SKM-1 (cell line): ENCODE measurements at regions not wholly inside any gene's neighbourhood (a gene's known extent, or its start where the extent isn't known, plus 50 kb on each side); places are given as distances from the start of the nearest gene placed in this dataset.

ENCODE experiments used
- DNase-seq: peaks from one replicate; lab custom pipeline; 2025; ENCODE audit not compliant: unreplicated experiment; lab: John Stamatoyannopoulos, UW

GRCh38 chr11:116536416-116536815, 236.4 kb downstream of the BUD13 start:
- no peak for DNase-seq

- no peak for DNase-seq
Observed at GRCh38 chr11:116535994-116536393, 236.8 kb downstream of the BUD13 start.

DNA sequence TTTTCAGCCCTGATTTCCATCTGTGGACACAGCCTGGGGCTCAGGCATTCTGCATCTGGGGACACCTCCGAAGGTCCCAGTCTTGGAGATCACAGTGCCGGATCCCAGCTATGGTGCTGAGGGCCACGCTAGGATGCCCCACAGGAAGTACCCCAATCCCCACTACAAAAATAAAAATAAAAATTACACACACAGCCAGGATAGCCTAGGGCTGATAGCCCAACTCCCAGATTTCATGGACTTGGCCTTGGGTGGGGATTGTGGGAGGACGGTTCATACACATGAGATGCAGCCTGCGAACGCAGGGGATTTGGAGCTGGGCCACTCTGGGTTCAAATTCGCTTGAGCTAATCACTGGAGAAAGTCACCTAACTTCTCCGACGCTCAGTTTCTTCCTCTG, 237.7 kb downstream of the BUD13 start:
- DNase-seq = no peak

GRCh38 chr11:116534270-116534975, 238.4 kb downstream of the BUD13 start:
- no peak for DNase-seq

GRCh38 chr11:116533186-116533825, 239.5 kb downstream of the BUD13 start:
- DNase-seq = no peak

- DNase-seq = no peak
Observed at GRCh38 chr11:116532066-116532465, 240.7 kb downstream of the BUD13 start.

DNA sequence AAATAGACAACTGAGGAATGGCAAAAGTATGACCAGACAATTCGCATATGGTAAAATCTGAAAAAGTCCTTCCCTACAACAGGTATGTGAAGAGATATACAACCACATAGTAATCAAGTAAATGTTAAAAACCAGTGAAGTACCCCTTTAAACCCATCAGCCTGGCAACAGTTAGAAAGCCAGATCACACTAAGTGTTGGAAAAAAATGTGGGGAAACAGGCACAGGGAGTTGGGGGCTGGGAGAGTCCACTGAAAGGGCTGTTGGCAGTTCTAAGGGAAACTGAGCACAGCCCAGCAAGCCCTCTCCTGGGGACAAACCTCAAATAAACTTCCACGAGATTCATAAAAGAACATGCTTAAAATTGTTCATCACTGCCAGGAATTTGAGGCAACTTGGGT, 242.1 kb downstream of the BUD13 start:
- DNase-seq = no peak

- DNase-seq = no peak
Observed at GRCh38 chr11:116529271-116529670, 243.5 kb downstream of the BUD13 start.

DNA sequence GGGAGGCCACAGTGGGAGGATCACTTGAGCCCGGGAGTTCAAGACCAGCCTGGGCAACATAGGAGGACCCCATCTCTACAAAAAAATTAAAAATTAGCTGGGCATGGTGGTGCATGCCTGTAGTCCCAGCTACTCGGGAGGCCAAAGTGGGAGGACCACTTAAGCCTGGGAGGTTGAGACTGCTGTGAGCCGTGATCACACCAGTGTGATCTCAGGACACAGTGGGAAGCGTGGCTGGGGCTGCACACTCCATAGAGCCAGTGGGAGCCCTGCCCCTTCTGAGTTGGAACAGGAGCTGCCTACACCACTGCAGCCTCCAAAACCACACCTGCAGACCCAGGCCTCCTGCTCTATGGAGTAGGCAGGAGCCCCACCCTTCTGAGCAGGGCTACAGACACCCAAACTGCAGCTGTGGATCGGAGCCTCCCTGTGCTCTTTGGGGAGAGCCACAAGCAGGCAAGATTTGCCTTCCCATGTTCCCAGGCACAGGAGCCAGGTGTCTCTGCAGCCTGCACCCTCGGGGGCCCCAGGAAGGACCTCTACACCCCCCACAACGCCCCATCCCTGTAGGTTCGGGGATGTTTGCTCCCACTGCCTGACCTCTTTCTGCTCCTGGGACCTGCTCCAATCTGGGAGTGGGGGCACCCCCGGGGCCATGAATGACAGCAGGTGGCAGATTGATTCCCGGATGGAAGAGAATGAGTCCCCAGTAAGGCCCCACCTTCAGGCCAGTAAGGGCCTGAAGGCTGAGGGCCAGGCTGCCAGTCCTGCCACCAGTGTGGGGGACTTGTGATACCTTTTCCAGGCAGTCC, 245.4 kb downstream of the BUD13 start:
- no peak for DNase-seq

DNA sequence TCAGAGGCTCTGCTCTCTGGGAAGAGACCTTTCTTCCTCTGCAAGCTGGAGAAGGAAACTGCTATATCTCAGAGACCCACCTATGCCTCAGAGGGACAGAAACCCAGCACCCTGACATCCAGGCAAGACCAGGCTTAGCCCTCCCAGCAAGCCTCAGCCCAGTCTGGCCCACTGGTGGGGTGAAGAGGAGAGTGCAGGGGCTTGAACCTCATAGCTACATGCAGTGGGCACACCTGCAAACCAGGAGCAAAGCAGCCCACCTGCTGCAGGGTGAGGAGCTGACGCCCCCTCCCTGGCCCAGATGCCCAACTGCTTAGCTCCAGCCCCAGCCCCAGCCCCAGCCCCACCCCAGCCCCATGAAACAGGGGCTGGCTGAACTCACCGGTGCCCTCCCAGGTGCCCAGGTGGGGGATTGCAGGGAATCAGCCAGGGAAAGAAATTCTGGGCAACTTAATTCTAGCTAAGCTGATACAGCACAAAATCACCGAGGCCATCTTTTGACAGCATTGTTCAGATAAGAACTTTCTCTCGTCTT, 246.8 kb downstream of the BUD13 start:
- no peak for DNase-seq

GRCh38 chr11:116519499-116519898, 253.3 kb downstream of the BUD13 start:
- no peak for DNase-seq

- no peak for DNase-seq
Observed at GRCh38 chr11:116518141-116518540, 254.6 kb downstream of the BUD13 start.

DNA sequence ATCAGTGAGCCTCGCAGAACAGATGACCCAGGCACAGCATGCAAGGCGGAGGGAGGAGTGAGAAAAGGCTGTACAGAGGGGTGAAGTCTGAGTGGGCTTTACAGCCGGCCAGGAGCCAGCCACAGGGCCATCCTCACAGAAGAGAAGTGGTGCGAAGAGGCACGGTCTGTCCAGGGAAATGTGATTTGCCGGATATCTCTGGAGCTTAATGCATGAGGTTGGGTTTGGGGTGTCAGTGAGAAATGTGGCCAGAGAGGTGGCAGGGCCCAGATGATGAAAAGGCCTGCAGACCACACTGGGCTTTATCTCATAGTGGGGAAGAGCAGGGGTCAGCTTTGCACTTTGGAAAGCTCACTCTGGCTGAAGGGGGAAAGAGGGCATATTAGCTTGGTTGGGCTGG, 255.2 kb downstream of the BUD13 start:
- no peak for DNase-seq

DNA sequence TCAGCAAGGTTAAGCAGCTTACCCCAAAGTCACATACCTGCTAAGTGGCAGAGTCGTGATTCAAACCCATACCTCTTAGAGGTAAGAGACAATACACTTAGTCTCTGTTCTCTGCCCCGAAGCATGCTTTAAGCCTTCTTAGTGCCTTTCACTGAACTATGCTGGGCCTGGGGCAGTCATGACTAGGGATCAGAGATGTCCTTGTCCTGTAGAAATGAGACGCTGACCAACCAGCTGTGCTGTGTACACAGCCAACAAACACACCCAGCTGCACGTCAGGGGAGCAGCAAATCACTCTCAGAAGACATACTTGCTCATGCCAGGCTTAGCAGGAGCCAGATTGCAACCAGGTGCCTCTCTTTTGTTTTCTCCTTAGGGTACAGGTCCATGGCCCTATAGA, 255.7 kb downstream of the BUD13 start:
- DNase-seq = no peak

DNA sequence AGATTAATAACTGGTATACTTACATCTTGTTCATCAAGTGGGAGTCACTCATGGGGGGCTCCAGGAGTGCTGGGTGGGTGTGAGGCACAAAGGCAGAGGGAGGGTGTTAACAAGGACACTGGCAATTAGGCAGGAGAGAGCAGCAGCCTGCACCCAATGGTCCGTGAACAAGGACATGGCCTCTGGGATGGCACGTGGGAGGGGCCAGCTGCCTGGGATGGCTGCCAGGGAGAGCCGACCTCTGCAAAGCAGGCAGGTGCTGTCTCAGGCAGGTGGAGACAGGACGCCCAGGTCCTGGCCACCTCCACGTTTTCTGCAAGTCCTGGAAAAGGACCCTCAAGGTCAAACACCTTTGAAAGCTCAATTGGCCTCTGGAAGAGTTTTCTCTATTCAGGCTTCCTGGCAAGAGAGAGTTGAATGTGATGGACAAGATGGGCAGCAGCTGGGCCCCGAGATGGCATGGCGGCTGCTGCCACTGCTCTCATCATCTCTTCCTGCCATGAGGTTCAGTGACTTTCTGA, 257.1 kb downstream of the BUD13 start:
- no peak for DNase-seq

GRCh38 chr11:116513894-116514293, 258.9 kb downstream of the BUD13 start:
- no peak for DNase-seq

GRCh38 chr11:116513278-116513823, 259.4 kb downstream of the BUD13 start:
- DNase-seq = no peak

DNA sequence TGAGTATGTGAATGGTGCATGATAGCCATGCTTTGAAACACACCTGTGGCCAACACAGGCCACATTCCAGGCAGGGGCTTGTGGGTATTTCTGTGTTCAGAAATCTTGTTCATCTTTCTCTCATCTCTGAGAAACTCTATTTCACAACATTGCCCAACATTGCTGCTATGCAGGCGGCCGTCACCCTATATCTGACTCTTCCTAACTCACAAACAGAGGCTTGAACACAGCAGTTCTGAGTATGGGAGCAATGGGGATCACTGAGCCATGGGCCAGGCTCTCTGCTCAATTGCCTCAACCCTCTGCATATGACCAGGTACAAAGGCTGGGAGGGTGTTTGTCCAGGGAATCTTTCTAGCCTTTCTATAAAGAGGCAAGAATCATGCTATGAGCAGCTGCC, 259.9 kb downstream of the BUD13 start:
- no peak for DNase-seq

- no peak for DNase-seq
Observed at GRCh38 chr11:116511684-116512083, 261.1 kb downstream of the BUD13 start.

DNA sequence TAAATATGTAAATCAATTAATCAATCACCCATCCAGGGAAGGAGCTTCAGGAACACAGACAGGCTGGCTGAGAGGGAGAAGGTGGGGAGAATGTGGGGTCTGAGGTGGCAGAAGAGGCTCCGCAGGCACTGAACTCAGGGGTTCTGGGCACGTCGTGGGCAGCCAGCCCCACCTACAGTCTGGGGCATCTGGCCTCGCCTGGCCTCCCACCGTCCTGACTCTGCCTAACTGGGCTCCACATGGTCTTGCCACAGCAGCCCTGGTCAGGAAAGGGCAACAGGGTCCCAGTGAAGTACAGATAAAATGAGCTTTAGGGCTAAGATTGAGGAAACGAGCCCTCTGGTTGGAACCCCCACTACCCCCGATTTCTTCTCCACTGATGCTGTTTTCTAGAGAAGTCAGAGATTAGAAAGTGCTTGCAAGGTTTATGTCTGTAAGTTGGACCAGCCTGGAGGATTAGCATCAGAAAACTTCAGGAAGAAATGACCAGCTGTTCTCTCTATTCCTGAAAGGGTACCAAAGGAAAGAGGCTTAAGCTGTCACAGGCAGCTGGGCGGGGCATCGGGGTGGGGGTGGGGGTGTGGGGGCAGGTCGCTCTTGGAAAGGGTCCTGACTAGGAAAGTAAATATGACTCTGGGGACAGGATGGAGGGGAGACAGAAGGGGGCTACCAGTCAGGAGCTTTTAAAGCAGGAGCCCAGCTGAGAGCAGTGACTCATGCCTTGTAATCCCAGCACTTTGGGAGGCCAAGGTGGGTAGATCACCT, 261.7 kb downstream of the BUD13 start:
- no peak for DNase-seq

- no peak for DNase-seq
Observed at GRCh38 chr11:116510166-116510565, 262.6 kb downstream of the BUD13 start.
